GM04503 (cell line): ENCODE measurements at regions not wholly inside any gene's neighbourhood (a gene's known extent, or its start where the extent isn't known, plus 50 kb on each side); places are given as distances from the start of the nearest gene placed in this dataset.
"Not testable (repeated sequence)": the region's sequence is repeated elsewhere in the genome, so short reads cannot be mapped to it uniquely, and the experiment has no call there.

Source experiments
- DNase-seq: peaks from one replicate; pipeline ENCODE4 v3.0.0-alpha.2; 2012; ENCODE audit warnings: low read depth

DNA sequence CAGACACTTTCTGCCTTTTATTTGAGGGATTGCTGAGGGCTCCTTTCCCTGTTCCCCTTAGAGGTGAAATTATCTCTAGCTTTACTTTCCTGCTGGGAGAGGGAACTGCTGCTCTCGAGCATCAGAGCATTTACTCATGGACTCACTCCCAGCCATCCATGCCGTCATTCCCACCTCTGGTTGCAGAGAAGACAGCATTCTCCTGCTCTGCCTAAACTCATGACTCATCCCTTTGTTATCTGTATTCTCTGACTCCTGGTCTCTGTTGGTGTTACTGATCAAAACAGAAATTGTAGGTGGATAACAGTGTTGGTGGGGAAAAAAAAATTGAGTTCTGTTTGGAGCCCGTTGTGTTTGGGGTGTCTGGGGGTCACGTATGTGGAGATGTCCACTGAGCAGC, 159.3 kb downstream of the TTC8 start:
- peak; percentile 66 for DNase-seq

- no peak for DNase-seq
These were observed 161.2 kb downstream of the TTC8 start for GRCh38 chr14:88985654-88986053.

DNA sequence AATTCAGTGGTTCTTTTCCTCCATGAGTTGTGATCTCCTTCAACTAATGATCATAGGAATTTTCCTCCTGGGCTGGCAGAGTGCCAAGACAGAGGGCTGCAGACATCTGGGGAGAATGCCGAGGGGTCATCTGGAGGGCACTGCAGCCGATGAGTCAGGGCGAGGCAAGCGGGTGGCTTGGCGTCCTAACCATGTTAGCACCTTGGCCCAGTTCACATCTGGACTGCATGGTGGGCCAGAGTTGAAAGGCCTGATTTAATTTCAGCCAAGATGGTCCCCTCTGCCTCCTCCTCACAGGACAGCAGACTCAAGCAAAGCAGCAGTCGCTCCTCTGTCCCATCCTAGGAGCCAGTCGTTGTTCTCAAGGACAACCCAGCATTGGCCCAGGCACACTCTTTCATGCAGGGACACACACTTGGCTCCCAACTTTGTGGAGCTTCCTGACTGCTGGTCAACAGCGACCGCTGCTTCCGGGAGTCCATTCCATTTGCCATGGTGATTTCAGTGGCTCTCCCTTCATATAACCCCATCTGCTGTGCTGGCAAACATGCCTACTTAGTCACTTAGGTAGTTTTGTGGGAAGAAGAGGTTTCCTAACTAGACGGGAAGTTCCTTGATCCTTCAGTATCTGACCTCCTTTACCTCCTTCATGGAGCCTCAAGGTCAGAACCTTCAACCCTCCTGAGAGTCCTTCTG, 161.8 kb downstream of the TTC8 start:
- no peak for DNase-seq

DNA sequence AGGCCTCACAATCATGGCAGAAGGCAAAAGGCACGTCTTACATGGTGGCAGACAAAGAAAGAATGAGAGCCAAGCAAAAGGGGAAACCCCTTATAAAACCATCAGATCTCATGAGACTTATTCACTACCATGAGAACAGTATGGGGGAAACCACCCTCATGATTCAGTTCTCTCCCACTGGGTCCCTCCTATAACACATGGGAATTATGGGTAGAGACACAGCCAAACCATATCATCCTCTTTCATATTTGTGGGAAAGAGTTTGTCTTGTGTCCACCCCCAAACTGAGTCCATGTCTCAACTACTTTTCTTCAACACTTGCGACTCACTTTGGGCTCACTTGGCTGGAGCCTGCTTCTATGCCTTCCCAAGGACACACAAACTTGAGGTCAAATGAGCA, 162.5 kb downstream of the TTC8 start:
- DNase-seq = not testable (repeated sequence)

DNA sequence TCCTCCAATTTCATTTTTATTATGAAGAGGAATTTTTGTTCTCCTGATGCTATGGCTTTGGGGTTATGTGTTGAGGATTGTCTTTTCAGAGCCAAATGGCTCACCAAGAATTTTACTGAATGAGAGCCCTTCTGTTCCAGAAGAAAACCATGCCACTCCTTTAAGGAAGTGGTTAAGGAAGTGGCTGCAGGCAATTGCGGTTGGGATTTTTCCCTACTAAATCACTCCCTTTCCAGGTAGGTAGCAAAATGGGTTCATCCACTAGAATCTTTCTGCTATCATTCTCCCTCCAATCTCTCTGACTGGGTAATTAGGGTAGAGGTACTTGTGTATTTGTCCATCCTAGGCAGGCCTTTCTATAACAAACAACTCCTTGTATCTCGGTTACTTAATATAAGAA, 163.1 kb downstream of the TTC8 start:
- DNase-seq = no peak

- no peak for DNase-seq
These were observed 165.5 kb downstream of the TTC8 start for GRCh38 chr14:88989911-88990310.

- no peak for DNase-seq
These were observed 166.4 kb downstream of the TTC8 start for GRCh38 chr14:88990856-88991255.

- DNase-seq = no peak
These were observed 167.6 kb downstream of the TTC8 start for GRCh38 chr14:88992011-88992410.

DNA sequence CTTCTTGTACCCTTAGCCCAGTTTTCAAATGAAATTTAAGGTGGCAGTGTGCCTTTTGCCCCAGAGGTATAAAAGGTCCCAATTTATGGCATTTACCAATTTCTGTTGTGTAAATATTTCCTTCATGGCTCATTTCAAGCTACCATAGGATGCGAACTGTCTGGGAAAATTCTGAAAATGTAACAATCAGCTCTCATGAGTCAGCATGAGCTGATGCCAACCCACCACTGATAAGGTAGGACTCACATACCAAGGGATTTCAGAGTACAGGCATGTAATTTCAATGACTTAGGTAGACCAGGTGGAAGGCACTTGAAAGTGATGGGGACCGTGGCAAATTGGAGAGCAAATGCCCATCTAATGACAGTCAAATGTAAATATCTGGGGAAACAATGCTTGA, 169.5 kb downstream of the TTC8 start:
- DNase-seq = no peak

- DNase-seq = peak; percentile 97
These were observed 171.2 kb downstream of the TTC8 start for GRCh38 chr14:88995437-88996198.

DNA sequence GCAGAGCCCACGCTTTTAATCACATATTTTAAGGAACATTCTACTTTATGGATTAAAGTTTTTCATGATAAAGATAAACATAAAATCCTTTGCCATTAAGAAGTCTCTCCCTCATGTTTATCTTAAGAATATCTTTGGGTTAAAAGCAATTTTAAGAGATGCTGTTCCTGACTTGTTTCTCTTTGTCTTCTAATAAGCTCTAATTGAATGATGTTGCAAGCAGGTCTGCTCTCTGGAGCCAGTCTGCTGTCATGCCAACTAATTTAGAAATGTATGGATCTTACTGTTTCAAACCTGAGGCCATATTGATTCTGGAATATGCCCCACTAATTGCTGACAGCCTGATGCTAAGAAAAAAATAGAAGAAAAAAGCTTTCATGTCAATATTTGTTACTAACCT, 173.6 kb downstream of the TTC8 start:
- DNase-seq = no peak

DNA sequence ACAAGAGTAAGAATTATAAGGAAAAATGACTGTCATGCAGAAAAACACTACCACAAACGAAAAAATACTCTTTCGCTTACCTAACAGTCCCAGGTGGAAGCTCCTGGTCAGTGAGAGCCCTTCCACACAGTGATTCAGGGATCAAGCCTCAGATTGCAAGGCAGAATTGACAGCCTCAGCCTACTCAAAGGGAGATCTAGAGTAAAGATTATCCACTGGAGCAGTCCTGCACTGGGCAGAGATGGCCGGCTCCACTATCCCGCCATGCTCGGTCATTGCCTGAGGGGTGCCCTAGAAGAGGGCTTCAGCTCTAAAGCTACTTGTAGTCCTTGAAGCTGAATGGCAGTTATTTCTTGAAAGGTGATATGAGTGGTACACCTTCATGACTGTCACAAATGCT, 174.7 kb downstream of the TTC8 start:
- DNase-seq = no peak

- DNase-seq = peak; percentile 91
These were observed 175.8 kb downstream of the TTC8 start for GRCh38 chr14:89000007-89000942.

DNA sequence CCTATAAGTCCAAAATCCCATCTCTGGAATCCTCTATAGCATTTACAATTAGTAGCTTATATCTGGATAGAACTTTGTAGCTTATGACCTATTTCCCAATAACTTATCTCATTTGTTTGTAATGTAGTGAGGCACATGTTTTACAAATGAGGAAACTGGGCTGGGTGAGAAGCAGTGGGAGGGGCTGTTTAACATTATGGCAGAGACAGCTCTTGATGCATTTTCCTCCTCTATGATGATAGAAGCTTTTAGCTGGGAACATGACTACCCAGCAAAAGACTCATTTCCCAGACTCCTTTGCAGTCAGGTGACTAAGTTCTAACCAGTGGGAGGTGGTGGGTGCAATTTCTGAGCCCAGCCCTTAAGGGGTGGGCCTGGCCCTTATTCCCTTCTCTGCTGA, 179.7 kb downstream of the TTC8 start:
- DNase-seq = no peak

- DNase-seq = no peak
These were observed 183.5 kb downstream of the TTC8 start for GRCh38 chr14:89007906-89008305.

DNA sequence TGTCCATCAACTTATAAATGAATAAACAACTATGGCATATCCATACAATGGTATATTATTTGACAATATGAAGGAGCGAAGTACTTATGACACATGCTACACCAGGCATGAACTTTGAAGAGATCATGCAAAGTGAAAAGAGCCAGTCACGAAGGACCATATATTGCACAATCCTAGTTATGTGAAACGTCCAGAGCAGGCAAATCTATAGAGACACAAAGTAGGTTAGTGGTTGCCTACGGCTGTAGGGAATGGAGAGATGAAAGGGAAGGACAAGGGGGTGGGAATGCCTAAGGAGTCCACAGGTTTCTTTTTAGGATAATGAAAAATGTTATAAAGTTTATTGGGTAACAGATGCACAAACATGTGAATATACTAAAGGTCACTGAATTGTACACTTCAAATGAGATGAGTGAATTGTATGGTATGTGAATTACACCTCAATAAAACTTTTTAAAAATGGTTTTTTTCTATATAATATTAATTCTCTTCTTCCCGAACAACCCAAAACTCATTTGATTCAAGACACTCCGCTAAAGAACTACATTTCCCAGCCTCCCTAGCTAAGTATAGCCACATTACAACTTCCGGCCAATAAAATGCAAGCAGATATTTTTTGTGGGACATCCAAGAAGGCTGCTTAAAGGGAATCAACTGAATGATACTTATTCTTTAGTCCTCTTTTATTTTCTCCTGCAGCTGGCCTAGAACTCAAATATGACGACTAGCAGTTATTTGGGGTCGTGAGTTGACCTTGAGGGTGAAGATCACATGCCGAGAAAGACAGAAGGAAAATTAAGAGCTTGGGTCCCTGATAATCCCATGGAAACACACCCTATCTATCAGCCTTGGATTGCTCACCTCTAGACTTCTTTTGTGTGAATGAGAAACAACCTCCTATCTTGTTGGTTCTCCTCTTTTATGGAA, 187.2 kb downstream of the TTC8 start:
- no peak for DNase-seq

DNA sequence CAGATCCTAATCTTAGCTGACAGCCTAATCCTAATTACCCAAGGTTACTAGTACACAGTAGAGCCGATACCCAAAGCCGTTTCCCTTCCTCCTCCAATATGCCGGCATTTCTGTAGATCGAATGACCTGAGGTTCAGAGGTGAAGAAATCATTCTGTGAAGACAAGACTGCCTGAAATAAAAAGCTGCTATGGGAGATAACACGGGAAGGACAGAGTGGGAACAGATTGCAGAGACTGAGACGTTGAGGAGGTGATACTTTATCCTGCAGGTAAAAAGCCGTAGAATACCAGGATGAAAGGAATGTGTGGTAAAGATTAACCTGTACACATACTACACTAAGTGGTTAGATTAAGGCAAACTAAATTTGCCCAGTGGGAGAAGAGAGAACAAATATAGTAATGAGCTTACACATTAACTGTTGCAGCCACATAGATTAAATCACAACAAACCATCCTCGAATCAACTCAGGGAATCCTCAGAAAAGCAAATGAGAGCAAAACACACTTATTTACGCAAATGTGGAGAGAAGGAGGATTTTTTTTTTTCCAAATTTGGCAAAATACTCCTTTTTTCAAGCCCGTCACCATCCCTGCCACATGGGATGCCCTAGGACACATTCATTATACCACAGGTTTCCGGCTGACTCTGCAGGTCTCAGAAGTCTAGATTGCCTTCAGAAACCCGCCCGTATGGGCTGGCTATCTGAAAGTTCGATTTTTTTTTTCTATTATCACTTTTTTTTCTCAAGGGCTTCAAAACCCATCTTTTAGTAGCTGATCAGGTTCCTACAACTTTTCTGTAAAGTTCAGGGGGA, 188.0 kb downstream of the TTC8 start:
- DNase-seq = no peak

DNA sequence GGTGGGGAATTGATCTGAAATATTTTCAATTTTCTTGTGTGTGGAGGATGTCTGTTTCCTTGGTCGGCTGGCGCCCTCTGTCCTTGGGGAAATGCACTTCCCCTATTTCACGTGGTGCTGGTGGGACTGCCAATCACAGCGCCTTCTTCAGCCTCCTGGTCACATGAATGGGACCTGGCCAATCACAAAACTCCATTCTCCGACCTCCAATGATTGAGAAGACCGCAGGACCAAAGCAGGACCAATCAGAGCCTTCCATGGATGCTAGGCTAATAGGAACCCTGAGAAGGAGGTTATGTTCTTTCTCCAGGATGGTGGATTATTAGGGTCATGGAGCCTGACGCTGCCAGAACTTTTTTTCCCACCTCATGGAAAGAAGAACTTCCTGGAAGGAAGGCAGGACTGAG, 188.7 kb downstream of the TTC8 start:
- DNase-seq = no peak

DNA sequence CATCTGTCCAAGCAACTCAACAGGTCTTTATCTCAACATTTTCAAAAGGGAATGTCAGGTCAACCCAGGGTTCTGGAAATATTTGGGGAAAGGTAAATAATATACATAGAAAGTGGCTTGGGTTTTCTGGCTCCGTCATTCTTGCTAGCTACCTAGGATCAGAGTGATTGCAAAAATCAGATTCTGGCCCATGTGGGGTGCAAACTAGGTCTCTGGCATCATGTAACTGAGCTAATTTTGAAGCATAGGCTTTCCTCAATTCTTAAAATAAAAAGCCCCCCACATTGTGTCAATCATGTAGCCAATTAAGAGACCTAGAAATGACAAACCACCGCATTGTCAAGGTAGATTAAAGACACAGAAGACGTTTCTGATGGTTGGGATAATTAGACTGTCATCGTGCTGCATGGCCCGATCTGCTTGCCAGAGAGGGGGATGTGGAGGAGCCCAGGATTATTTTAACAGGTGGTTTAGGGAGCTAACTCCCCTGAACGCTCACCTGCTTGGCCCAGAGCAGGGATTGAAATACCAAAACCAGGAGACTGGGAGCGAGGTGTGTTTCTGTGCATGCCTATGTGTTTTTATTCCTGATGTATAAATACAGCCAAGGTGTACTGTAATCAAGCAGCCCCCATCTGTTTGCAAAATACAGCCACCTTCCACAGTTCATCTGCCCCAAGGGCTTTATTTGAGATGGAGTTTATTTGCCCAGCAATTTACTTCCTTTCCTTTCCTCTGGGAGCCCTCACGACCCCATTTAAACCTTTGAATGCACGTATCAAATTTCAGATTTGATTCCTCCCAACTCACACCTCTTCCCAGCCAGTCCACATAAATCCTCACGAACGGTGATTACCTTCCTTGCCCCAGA, 189.5 kb downstream of the TTC8 start:
- DNase-seq = no peak

- DNase-seq = no peak
These were observed 190.1 kb downstream of the TTC8 start for GRCh38 chr14:89014569-89014850.
